ENCODE measurements at regions not wholly inside any gene's neighbourhood (a gene's known extent, or its start where the extent isn't known, plus 50 kb on each side); places are given as distances from the start of the nearest gene placed in this dataset.

DNA sequence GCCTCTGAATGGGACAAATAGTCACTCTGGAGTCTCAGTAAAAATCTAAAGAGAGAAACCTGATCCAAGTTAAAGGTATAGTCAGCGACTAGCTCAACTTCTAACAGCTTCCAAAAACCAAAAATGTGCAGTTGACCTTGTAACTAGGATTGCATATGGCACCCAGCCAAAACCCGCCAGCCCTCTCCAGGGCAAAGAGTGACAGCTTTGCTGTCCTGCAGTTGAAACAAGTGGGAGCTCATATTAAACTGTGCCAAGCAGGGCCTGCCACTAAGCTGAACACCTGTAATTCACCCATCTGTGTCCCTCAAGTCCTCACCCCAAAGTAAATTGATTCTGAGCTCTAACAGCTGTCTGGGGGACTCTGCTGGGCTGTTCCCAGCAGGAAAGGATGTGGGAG is 695.3 kb downstream of the MAFB start:
- TF ChIP-seq POLR2A (IDR thresholded peaks at IDR 0.05): no peak
- no peak for TF ChIP-seq POLR2AphosphoS5 (IDR thresholded peaks at IDR 0.05)
- TF ChIP-seq, protein P1, sequence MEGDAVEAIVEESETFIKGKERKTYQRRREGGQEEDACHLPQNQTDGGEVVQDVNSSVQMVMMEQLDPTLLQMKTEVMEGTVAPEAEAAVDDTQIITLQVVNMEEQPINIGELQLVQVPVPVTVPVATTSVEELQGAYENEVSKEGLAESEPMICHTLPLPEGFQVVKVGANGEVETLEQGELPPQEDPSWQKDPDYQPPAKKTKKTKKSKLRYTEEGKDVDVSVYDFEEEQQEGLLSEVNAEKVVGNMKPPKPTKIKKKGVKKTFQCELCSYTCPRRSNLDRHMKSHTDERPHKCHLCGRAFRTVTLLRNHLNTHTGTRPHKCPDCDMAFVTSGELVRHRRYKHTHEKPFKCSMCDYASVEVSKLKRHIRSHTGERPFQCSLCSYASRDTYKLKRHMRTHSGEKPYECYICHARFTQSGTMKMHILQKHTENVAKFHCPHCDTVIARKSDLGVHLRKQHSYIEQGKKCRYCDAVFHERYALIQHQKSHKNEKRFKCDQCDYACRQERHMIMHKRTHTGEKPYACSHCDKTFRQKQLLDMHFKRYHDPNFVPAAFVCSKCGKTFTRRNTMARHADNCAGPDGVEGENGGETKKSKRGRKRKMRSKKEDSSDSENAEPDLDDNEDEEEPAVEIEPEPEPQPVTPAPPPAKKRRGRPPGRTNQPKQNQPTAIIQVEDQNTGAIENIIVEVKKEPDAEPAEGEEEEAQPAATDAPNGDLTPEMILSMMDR (IDR thresholded peaks at IDR 0.05): no peak
- no peak for TF ChIP-seq EP300 (IDR thresholded peaks at IDR 0.05)

Data from sigmoid colon (tissue), 4 donors.